Gastroesophageal sphincter (tissue), 3 donors: ENCODE measurements at regions not wholly inside any gene's neighbourhood (a gene's known extent, or its start where the extent isn't known, plus 50 kb on each side); places are given as distances from the start of the nearest gene placed in this dataset.
"Not testable (repeated sequence)": the region's sequence is repeated elsewhere in the genome, so short reads cannot be mapped to it uniquely, and the experiment has no call there.

ENCODE experiments used
- POLR2A ChIP-seq, 2 donors: fragments of 450-650 bp; IDR thresholded peaks; one replicate each; pipeline ENCODE4 v1.6.1; 2017; ENCODE audit warnings: antibody characterized with exemption in 2 of 2, mild to moderate bottlenecking in 2 of 2, moderate library complexity in 1 of 2
- POLR2AphosphoS5 ChIP-seq: sonication (generic); formaldehyde crosslinking; IDR thresholded peaks from one replicate; pipeline ENCODE4 v1.6.1; 2017; ENCODE audit warnings: antibody characterized with exemption
- TF ChIP-seq, protein P1 (sequence below), 4 experiments: fragments of 200-600 bp in 2 of 4; fragments of 450-650 bp in 2 of 4; sonication (generic) in 1 of 4; IDR thresholded peaks; one replicate each; pipeline ENCODE4 v1.5.1; 2017 to 2019; ENCODE audit warnings: antibody characterized with exemption in 4 of 4, mild to moderate bottlenecking in 2 of 4, moderate library complexity in 2 of 4

DNA sequence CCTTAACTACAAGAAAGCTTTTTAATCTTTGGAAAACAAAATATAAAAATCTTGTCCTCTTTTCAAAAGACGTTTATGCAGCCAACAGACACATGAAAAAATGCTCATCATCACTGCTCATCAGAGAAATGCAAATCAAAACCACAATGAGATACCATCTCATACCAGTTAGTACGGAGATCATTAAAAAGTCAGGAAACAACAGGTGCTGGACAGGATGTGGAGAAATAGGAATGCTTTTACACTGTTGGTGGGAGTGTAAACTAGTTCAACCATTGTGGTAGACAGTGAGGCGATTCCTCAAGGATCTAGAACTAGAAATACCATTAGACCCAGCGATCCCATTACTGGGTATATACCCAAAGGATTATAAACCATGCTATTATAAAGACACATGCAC is 1255.0 kb downstream of the ROBO1 start:
- TF ChIP-seq POLR2A (IDR thresholded peaks at IDR 0.05); POLR2AphosphoS5: not testable (repeated sequence)
- TF ChIP-seq, protein P1, sequence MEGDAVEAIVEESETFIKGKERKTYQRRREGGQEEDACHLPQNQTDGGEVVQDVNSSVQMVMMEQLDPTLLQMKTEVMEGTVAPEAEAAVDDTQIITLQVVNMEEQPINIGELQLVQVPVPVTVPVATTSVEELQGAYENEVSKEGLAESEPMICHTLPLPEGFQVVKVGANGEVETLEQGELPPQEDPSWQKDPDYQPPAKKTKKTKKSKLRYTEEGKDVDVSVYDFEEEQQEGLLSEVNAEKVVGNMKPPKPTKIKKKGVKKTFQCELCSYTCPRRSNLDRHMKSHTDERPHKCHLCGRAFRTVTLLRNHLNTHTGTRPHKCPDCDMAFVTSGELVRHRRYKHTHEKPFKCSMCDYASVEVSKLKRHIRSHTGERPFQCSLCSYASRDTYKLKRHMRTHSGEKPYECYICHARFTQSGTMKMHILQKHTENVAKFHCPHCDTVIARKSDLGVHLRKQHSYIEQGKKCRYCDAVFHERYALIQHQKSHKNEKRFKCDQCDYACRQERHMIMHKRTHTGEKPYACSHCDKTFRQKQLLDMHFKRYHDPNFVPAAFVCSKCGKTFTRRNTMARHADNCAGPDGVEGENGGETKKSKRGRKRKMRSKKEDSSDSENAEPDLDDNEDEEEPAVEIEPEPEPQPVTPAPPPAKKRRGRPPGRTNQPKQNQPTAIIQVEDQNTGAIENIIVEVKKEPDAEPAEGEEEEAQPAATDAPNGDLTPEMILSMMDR (IDR thresholded peaks at IDR 0.05) = not testable (repeated sequence)
